SK-N-SH treated with all-trans-retinoic acid at 6 μM for 48 hours (cell line): ENCODE measurements at regions not wholly inside any gene's neighbourhood (a gene's known extent, or its start where the extent isn't known, plus 50 kb on each side); places are given as distances from the start of the nearest gene placed in this dataset.

Source experiments
- ARNTL ChIP-seq: fragments of 450-650 bp; formaldehyde crosslinking; IDR thresholded peaks from 2 replicates; pipeline ENCODE4 v1.5.0; 2020; ENCODE audit warnings: low read depth, mild to moderate bottlenecking, moderate library complexity, borderline replicate concordance
- ESRRG ChIP-seq: fragments of 250-450 bp; sonication (Bioruptor Pico); IDR thresholded peaks from 2 replicates; pipeline ENCODE4 v1.6.1; 2021; ENCODE audit warnings: mild to moderate bottlenecking
- ISL1 ChIP-seq: fragments of 250-450 bp; sonication (Bioruptor Pico); IDR thresholded peaks from 2 replicates; pipeline ENCODE4 v2.1.2; 2022; ENCODE audit warnings: mild to moderate bottlenecking, moderate library complexity
- OSR1 ChIP-seq: fragments of 250-450 bp; sonication (Bioruptor Pico); IDR thresholded peaks from 2 replicates; pipeline ENCODE4 v1.8.0; 2022; ENCODE audit warnings: moderate library complexity, mild to moderate bottlenecking, inconsistent platforms
- PPARA ChIP-seq: fragments of 250-450 bp; sonication (Bioruptor Pico); IDR thresholded peaks from 2 replicates; pipeline ENCODE4 v1.5.0; 2020; ENCODE audit warnings: mild to moderate bottlenecking, borderline replicate concordance
- RARB ChIP-seq: fragments of 250-450 bp; sonication (Bioruptor Pico); IDR thresholded peaks from 2 replicates; pipeline ENCODE4 v1.8.0; 2021; ENCODE audit warnings: mild to moderate bottlenecking, moderate library complexity
- TOX ChIP-seq: fragments of 250-450 bp; sonication (Bioruptor Pico); IDR thresholded peaks from 2 replicates; pipeline ENCODE4 v1.8.0; 2021; ENCODE audit warnings: mild to moderate bottlenecking, moderate library complexity, borderline replicate concordance
- ZFP3 ChIP-seq: fragments of 250-450 bp; sonication (Bioruptor Pico); IDR thresholded peaks from 2 replicates; pipeline ENCODE4 v1.5.0; 2020; ENCODE audit warnings: mild to moderate bottlenecking, moderate library complexity
- ZFP30 ChIP-seq: fragments of 450-650 bp; formaldehyde crosslinking; IDR thresholded peaks from 2 replicates; pipeline ENCODE4 v1.5.0; 2022; ENCODE audit warnings: mild to moderate bottlenecking, moderate library complexity
- TF ChIP-seq, protein P1 (sequence below): fragments of 250-450 bp; sonication (Bioruptor Pico); IDR thresholded peaks from 2 replicates; pipeline ENCODE4 v1.8.0; 2021; ENCODE audit warnings: low read depth, mild to moderate bottlenecking, moderate library complexity, borderline replicate concordance
- TF ChIP-seq, protein P2 (sequence below): fragments of 250-450 bp; sonication (Bioruptor Pico); IDR thresholded peaks from 2 replicates; pipeline ENCODE4 v1.8.0; 2020; ENCODE audit warnings: mild to moderate bottlenecking, moderate library complexity, borderline replicate concordance

GRCh38 chr19:34089566-34089965, 82.7 kb upstream of the LSM14A start:
- TF ChIP-seq, protein P1, sequence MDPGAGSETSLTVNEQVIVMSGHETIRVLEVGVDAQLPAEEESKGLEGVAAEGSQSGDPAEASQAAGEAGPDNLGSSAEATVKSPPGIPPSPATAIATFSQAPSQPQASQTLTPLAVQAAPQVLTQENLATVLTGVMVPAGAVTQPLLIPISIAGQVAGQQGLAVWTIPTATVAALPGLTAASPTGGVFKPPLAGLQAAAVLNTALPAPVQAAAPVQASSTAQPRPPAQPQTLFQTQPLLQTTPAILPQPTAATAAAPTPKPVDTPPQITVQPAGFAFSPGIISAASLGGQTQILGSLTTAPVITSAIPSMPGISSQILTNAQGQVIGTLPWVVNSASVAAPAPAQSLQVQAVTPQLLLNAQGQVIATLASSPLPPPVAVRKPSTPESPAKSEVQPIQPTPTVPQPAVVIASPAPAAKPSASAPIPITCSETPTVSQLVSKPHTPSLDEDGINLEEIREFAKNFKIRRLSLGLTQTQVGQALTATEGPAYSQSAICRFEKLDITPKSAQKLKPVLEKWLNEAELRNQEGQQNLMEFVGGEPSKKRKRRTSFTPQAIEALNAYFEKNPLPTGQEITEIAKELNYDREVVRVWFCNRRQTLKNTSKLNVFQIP (CRISPR knock-in tag): no peak
- TF ChIP-seq ESRRG (CRISPR knock-in tag) (no peak), ZFP3 (CRISPR knock-in tag) (no peak), ZFP30 (CRISPR knock-in tag) (no peak), ISL1 (CRISPR knock-in tag) (no peak), PPARA (CRISPR knock-in tag) (no peak), OSR1 (CRISPR knock-in tag) (no peak), TOX (CRISPR knock-in tag) (no peak), ARNTL (CRISPR knock-in tag) (no peak), RARB (CRISPR knock-in tag) (no peak)
- TF ChIP-seq, protein P2, sequence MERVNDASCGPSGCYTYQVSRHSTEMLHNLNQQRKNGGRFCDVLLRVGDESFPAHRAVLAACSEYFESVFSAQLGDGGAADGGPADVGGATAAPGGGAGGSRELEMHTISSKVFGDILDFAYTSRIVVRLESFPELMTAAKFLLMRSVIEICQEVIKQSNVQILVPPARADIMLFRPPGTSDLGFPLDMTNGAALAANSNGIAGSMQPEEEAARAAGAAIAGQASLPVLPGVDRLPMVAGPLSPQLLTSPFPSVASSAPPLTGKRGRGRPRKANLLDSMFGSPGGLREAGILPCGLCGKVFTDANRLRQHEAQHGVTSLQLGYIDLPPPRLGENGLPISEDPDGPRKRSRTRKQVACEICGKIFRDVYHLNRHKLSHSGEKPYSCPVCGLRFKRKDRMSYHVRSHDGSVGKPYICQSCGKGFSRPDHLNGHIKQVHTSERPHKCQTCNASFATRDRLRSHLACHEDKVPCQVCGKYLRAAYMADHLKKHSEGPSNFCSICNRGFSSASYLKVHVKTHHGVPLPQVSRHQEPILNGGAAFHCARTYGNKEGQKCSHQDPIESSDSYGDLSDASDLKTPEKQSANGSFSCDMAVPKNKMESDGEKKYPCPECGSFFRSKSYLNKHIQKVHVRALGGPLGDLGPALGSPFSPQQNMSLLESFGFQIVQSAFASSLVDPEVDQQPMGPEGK (CRISPR knock-in tag): no peak
